Thyroid gland (tissue), 4 donors: ENCODE measurements at regions not wholly inside any gene's neighbourhood (a gene's known extent, or its start where the extent isn't known, plus 50 kb on each side); places are given as distances from the start of the nearest gene placed in this dataset.

Experiments used
- DNase-seq, 2 donors: peaks; one replicate each; pipeline ENCODE4 v3.0.0-alpha.2; 2019
- H3K27ac ChIP-seq, 3 donors: fragments of 200-600 bp; sonication (generic); 1 replicate in 2 of 3; 2 replicates in 1 of 3; pipeline ENCODE4 v1.5.1; 2016 to 2019; ENCODE audit warnings: mild to moderate bottlenecking in 1 of 3, moderate library complexity in 1 of 3
- H3K27me3 ChIP-seq: fragments of 200-600 bp; sonication (generic); one replicate; pipeline ENCODE4 v1.5.1; 2019
- H3K36me3 ChIP-seq, 2 donors: fragments of 200-600 bp; sonication (generic); one replicate each; pipeline ENCODE4 v1.5.1; 2016 to 2019
- H3K4me1 ChIP-seq, 2 donors: fragments of 200-600 bp; sonication (generic); one replicate each; pipeline ENCODE4 v1.5.1; 2017 to 2019
- H3K4me3 ChIP-seq, 3 donors: fragments of 200-600 bp; sonication (generic); replicated peaks in 1 of 3; 1 replicate in 2 of 3; 2 replicates in 1 of 3; pipeline ENCODE4 v1.5.1; 2016; ENCODE audit warnings: mild to moderate bottlenecking in 1 of 3
- H3K9me3 ChIP-seq: fragments of 200-600 bp; sonication (generic); one replicate; pipeline ENCODE4 v1.5.1; 2017
- POLR2A ChIP-seq, 2 donors: fragments of 450-650 bp; IDR thresholded peaks; one replicate each; pipeline ENCODE4 v1.6.1; 2017; ENCODE audit warnings: antibody characterized with exemption in 2 of 2, mild to moderate bottlenecking in 2 of 2, moderate library complexity in 1 of 2
- WGBS, 2 donors: methylation state at CpG; one replicate each; pipeline ENCODE4 v1.1.5; 2017; 5-methylcytosine and 5-hydroxymethylcytosine counted together
- intact Hi-C: fragments of 100-400 bp; cut with DNase I; formaldehyde crosslinking; loops from one replicate; pipeline ENCODE4 v1.15.1; 2023
- TF ChIP-seq, protein P1 (sequence below), 6 experiments: fragments of 200-600 bp in 3 of 6; fragments of 450-650 bp in 3 of 6; sonication (generic) in 3 of 6; IDR thresholded peaks; one replicate each; pipeline ENCODE4 v1.5.1; 2016 to 2019; ENCODE audit warnings: antibody characterized with exemption in 6 of 6, mild to moderate bottlenecking in 2 of 6, inconsistent platforms in 1 of 6, moderate library complexity in 1 of 6

- no peak overlapping the region for H3K4me3 ChIP-seq
- whole genome bisulfite sequencing, 2 donors = 47 to 48% methylated on average over 4 of the region's 4 CpGs
- intact Hi-C loops = no loop called here
Measured at GRCh38 chr10:94216201-94216600, 146.5 kb downstream of the NOC3L start.

GRCh38 chr10:94217411-94217810, 145.3 kb downstream of the NOC3L start:
- Histone ChIP-seq H3K27ac (peak overlapping the region in 1 of 3 donors; percentile 75), H3K4me3 (no peak overlapping the region), H3K9me3 (no peaks in the 10 kb centered on the region), H3K27me3 (no peaks in the 10 kb centered on the region), H3K36me3 (no peaks in the 10 kb centered on the region), H3K4me1 (peaks cover 55 to 79% of the 10 kb centered on the region in 2 donors)
- no peak for TF ChIP-seq POLR2A (IDR thresholded peaks at IDR 0.05)
- TF ChIP-seq, protein P1, sequence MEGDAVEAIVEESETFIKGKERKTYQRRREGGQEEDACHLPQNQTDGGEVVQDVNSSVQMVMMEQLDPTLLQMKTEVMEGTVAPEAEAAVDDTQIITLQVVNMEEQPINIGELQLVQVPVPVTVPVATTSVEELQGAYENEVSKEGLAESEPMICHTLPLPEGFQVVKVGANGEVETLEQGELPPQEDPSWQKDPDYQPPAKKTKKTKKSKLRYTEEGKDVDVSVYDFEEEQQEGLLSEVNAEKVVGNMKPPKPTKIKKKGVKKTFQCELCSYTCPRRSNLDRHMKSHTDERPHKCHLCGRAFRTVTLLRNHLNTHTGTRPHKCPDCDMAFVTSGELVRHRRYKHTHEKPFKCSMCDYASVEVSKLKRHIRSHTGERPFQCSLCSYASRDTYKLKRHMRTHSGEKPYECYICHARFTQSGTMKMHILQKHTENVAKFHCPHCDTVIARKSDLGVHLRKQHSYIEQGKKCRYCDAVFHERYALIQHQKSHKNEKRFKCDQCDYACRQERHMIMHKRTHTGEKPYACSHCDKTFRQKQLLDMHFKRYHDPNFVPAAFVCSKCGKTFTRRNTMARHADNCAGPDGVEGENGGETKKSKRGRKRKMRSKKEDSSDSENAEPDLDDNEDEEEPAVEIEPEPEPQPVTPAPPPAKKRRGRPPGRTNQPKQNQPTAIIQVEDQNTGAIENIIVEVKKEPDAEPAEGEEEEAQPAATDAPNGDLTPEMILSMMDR (IDR thresholded peaks at IDR 0.05) = no peak
- no peak for DNase-seq
- intact Hi-C loops = no loop called here

More at GRCh38 chr10:94216201-94216600, 146.5 kb downstream of the NOC3L start:
- peak; percentile 88 to 89 for DNase-seq
- Histone ChIP-seq H3K27me3 (no peaks in the 10 kb centered on the region), H3K36me3 (no peaks in the 10 kb centered on the region), H3K9me3 (no peaks in the 10 kb centered on the region), H3K27ac (peak overlapping the region; percentile 57 to 75 (median 67)), H3K4me1 (peaks cover 55 to 76% of the 10 kb centered on the region in 2 donors)
- TF ChIP-seq, protein P1 (IDR thresholded peaks at IDR 0.05) = peak; percentile 7 to 44 (median 37)
- TF ChIP-seq POLR2A (IDR thresholded peaks at IDR 0.05) = peak in 1 of 2 donors; percentile 39

DNA sequence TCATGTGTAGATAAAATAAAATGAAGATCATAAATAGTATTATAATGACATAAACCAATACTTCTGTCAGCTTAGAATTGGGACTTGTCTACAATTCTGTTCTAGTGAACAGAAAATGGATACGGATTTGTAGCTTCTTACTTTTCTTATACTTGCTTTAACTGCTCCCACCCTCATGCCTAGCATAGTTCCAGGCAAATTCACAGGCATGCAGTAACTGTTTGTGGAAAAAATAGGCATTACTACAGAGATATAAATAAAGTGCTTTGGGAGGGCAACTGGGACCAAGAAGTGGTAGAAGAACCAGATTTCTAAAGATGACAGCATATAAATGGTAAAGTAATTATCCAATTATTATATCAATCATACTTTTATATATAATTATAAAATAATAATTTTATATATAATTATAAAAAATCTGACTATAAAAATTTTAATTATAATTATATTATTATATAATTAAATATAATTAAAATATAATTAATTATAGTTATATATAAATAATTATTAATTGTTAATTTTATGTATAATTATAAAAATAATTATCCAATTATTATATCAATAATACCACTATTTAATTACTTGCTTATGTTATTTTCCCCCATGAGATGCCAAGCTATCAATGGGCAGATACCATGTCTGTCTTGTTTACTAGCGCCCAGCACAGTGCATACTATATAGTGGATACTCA, 144.1 kb downstream of the NOC3L start:
- no peak overlapping the region for H3K4me3 ChIP-seq
- H3K27ac ChIP-seq = peak overlapping the region in 2 of 3 donors; percentile 2 to 32
- no peaks in the 10 kb centered on the region for H3K27me3 ChIP-seq
- intact Hi-C loops = no loop called here
- 92 to 95% methylated on average over 2 of the region's 2 CpGs for WGBS, 2 donors
- TF ChIP-seq POLR2A (IDR thresholded peaks at IDR 0.05) = no peak
- TF ChIP-seq, protein P1 (IDR thresholded peaks at IDR 0.05) = no peak
- no peak for DNase-seq
- H3K36me3 ChIP-seq = no peaks in the 10 kb centered on the region
- H3K9me3 ChIP-seq = no peaks in the 10 kb centered on the region
- H3K4me1 ChIP-seq = peaks cover 58 to 79% of the 10 kb centered on the region in 2 donors

DNA sequence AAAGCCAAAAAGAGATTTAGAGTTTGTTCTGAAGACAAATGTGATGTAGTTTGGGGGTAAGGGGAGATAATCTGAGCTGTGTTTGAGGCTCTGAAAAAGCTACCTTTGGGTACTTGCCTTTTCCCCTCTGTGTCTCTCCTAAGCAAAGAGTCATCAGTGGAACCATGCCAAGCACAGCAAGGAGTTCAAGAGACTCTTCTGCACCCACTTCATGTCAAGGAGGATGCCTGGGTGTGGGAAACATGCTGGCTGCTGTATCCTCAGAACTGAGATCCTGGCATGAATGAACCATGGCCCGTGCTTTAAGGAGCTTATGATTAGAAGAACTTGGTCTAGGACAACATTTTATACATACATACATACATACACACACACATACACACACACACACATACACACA, 142.9 kb downstream of the NOC3L start:
- peak overlapping the region; percentile 2 to 32 (median 18) for H3K27ac ChIP-seq
- peak; percentile 80 to 83 for DNase-seq
- intact Hi-C loops = no loop called here

GRCh38 chr10:94220717-94221116, 142.0 kb downstream of the NOC3L start:
- Histone ChIP-seq H3K27ac (no peak overlapping the region), H3K36me3 (no peaks in the 10 kb centered on the region), H3K9me3 (no peaks in the 10 kb centered on the region), H3K4me3 (no peak overlapping the region), H3K27me3 (no peaks in the 10 kb centered on the region), H3K4me1 (peaks cover 53 to 77% of the 10 kb centered on the region in 2 donors)
- intact Hi-C loops = no loop called here
- 94 to 97% methylated on average over 8 of the region's 8 CpGs for WGBS, 2 donors
- TF ChIP-seq, protein P1 (IDR thresholded peaks at IDR 0.05) = no peak
- no peak for TF ChIP-seq POLR2A (IDR thresholded peaks at IDR 0.05)
- DNase-seq = no peak

More for the DNA sequence above, 142.9 kb downstream of the NOC3L start:
- no peaks in the 10 kb centered on the region for H3K9me3 ChIP-seq
- no peaks in the 10 kb centered on the region for H3K36me3 ChIP-seq
- WGBS, 2 donors = 23 to 45% methylated on average over 1 of the region's 1 CpG
- no peak overlapping the region for H3K4me3 ChIP-seq
- peaks cover 57 to 79% of the 10 kb centered on the region in 2 donors for H3K4me1 ChIP-seq
- no peak for TF ChIP-seq POLR2A (IDR thresholded peaks at IDR 0.05)
- TF ChIP-seq, protein P1 (IDR thresholded peaks at IDR 0.05) = no peak
- no peaks in the 10 kb centered on the region for H3K27me3 ChIP-seq
